OCI-LY1 (cell line): ENCODE measurements at regions not wholly inside any gene's neighbourhood (a gene's known extent, or its start where the extent isn't known, plus 50 kb on each side); places are given as distances from the start of the nearest gene placed in this dataset.

Experiments used
- CTCF ChIP-seq: fragments of 200-600 bp; sonication (generic), shearing (Covaris generic); IDR thresholded peaks from 2 replicates; pipeline ENCODE4 v1.5.1; 2017; ENCODE audit warnings: mild to moderate bottlenecking, antibody characterized with exemption, low read length, moderate library complexity, mixed read lengths
- EZH2 ChIP-seq: fragments of 200-600 bp; sonication (generic), shearing (Covaris generic); IDR thresholded peaks from 2 replicates; pipeline ENCODE4 v1.8.0; 2017; ENCODE audit warnings: borderline replicate concordance, mixed run types, mild to moderate bottlenecking, antibody characterized with exemption, low read length, moderate library complexity, mixed read lengths

GRCh38 chr2:23135481-23136100 lies 249.4 kb upstream of the KLHL29 start:
- TF ChIP-seq EZH2 = no peak
- TF ChIP-seq CTCF = no peak
